Cardiac muscle cell (in vitro differentiated cells and primary cell): ENCODE measurements at regions not wholly inside any gene's neighbourhood (a gene's known extent, or its start where the extent isn't known, plus 50 kb on each side); places are given as distances from the start of the nearest gene placed in this dataset.

Experiments
- DNase-seq, 2 donors: peaks; one replicate each; pipeline versions ENCODE4 v3.0.0 to v3.0.0-alpha.2; 2010 to 2017; ENCODE audit warnings: low read depth in 1 of 2, low spot score in 1 of 2
- H3K27ac ChIP-seq: fragments of 200-600 bp; sonication (generic); 2 replicates; pipeline ENCODE4 v1.5.1; 2016
- H3K27me3 ChIP-seq: fragments of 200-600 bp; sonication (generic); 2 replicates; pipeline ENCODE4 v1.6.0; 2016; ENCODE audit warnings: control low read depth
- H3K36me3 ChIP-seq: fragments of 200-600 bp; sonication (generic); 2 replicates; pipeline ENCODE4 v1.5.1; 2016; ENCODE audit warnings: control low read depth
- H3K4me1 ChIP-seq: fragments of 200-600 bp; sonication (generic); 2 replicates; pipeline ENCODE4 v1.8.1; 2017; ENCODE audit warnings: low read depth, mild to moderate bottlenecking, mixed run types
- H3K4me3 ChIP-seq: fragments of 200-600 bp; sonication (generic); 2 replicates; pipeline ENCODE4 v1.5.1; 2016; ENCODE audit warnings: mild to moderate bottlenecking
- H3K9me3 ChIP-seq: fragments of 200-600 bp; sonication (generic); 2 replicates; pipeline ENCODE4 v1.5.1; 2017; ENCODE audit warnings: low read depth, mild to moderate bottlenecking, control low read depth
- TF ChIP-seq, protein P1 (sequence below): IDR thresholded peaks from 2 replicates; pipeline ENCODE4 v1.5.1; 2012; ENCODE audit warnings: low read depth, mild to moderate bottlenecking, low read length

DNA sequence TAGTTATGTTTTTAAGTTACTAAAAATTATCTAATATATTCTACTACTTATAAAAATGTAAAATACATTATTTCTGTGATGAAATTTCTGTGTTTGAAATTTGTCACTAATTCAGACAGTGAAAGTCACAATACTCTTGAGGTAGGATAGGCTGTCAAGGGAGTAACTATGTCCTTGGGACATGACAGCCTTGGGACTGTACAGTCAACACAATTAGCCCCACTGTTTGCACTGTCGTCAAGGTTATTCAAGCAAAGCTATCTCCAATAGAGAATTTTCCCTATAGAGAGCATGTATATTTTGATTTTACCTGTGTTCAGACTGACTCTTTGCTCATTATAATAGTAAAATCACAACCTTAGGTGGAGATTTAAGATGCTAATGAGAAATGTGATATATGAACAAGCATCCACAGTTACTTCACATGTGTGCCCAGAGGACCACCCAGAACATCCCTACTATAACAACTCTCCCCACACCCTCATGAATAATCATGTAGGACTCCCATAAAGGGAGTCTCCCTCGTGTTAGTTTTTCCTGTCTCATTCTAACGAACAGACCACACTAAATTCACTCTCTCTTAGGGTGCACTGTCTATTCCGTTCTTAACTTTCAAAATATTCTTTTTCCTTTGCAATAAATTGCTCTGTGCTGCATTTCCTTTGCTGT is 1476.3 kb upstream of the CADM2 start:
- Histone ChIP-seq H3K9me3 (no peaks in the 10 kb centered on the region), H3K27me3 (no peaks in the 10 kb centered on the region), H3K4me1 (no peaks in the 10 kb centered on the region), H3K4me3 (no peak overlapping the region), H3K36me3 (no peaks in the 10 kb centered on the region), H3K27ac (no peak overlapping the region)
- no peak for DNase-seq
- TF ChIP-seq, protein P1, sequence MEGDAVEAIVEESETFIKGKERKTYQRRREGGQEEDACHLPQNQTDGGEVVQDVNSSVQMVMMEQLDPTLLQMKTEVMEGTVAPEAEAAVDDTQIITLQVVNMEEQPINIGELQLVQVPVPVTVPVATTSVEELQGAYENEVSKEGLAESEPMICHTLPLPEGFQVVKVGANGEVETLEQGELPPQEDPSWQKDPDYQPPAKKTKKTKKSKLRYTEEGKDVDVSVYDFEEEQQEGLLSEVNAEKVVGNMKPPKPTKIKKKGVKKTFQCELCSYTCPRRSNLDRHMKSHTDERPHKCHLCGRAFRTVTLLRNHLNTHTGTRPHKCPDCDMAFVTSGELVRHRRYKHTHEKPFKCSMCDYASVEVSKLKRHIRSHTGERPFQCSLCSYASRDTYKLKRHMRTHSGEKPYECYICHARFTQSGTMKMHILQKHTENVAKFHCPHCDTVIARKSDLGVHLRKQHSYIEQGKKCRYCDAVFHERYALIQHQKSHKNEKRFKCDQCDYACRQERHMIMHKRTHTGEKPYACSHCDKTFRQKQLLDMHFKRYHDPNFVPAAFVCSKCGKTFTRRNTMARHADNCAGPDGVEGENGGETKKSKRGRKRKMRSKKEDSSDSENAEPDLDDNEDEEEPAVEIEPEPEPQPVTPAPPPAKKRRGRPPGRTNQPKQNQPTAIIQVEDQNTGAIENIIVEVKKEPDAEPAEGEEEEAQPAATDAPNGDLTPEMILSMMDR = no peak

DNA sequence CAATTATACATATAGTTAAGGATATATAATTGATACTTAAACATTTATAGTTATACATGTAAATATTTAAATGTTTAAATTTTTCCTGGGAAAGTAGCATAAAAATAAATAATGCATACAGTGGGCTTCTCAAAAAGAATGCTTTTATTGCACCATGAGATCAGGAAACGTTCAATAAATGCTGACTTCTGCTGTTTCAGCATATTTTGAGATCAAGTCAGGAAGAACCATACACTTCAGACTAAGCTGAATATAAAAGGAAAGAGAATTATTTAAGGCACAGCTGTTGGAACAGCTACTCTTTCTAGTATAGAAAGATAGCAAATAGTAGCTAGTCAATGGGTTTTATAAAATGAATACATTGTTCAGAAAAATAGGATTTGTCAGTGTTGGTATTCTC is 1462.3 kb upstream of the CADM2 start:
- TF ChIP-seq, protein P1 = no peak
- no peaks in the 10 kb centered on the region for H3K4me1 ChIP-seq
- no peak overlapping the region for H3K4me3 ChIP-seq
- no peaks in the 10 kb centered on the region for H3K9me3 ChIP-seq
- H3K27me3 ChIP-seq = no peaks in the 10 kb centered on the region
- no peak for DNase-seq
- no peaks in the 10 kb centered on the region for H3K36me3 ChIP-seq
- H3K27ac ChIP-seq = no peak overlapping the region

DNA sequence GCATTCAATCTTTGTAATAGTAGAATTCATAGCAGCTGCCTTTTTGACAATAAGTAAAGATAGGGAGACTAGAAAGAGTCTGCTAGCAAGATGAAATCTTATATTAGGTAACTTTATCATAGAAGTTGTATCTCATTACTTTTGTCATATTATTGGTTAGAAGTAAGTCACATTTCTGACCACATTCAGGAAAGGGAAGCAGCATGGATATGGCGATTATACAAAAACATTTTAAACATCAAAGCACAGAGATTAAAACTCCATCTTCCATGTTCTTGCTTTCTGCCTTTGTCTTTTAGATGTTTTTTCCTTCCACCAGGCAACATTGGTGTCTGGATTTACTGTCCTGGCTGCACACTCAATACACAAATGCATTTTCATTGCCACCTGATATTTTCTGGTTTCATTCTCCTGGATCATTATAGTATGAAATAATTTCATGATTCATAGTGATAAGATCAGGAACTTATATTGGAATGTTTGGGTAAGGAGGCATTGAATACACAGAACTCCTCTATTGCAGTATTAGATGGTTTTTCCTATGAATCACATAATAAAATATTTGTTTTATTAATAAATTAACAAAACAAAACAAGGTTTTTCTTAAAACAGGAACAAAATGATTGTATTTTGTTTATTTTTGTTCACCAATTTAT is 1460.3 kb upstream of the CADM2 start:
- no peak for DNase-seq
- H3K27me3 ChIP-seq = no peaks in the 10 kb centered on the region
- no peaks in the 10 kb centered on the region for H3K4me1 ChIP-seq
- no peak overlapping the region for H3K27ac ChIP-seq
- H3K36me3 ChIP-seq = no peaks in the 10 kb centered on the region
- no peak overlapping the region for H3K4me3 ChIP-seq
- H3K9me3 ChIP-seq = no peaks in the 10 kb centered on the region
- TF ChIP-seq, protein P1 = no peak

DNA sequence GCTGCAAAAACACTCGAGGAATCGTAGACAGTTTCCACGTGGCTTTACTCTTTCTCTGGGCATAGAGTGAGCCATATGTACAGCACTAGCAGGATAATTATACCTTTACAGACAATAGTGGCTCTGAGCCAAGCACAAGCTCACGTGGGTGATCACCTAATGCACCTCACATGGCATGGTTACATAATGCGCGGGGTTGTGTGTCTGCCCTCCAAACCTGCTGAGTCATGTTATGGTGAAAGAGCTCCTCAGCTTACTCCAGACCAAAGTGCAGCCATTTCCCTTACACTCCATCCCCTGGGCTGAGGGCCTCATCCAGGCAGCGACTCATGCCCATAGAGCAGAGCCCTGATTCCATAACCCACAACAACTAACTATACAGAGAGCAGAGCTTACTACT is 1458.4 kb upstream of the CADM2 start:
- TF ChIP-seq, protein P1 = no peak

DNA sequence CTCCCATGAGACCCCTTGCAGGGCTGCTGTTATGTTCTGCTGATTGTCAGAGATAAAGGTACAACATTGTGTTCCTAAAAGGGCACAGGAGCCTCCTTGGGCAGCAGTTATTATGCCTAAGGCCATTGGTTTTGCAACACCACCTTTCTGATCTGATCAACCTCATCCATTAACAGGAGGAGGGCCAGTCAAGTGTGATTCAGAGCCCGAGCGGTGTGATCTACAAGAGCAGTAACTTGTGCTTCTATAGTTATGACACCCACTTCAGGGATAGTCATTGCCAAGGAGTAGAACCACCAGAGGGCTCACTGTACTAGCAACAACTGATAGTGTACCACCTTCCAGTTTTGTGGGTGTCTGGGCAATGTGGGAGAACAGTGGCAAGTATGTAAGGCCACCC is 1457.9 kb upstream of the CADM2 start:
- H3K36me3 ChIP-seq = no peaks in the 10 kb centered on the region
- H3K4me1 ChIP-seq = no peaks in the 10 kb centered on the region
- no peaks in the 10 kb centered on the region for H3K27me3 ChIP-seq
- DNase-seq = no peak
- H3K4me3 ChIP-seq = no peak overlapping the region
- TF ChIP-seq, protein P1 = no peak
- H3K27ac ChIP-seq = no peak overlapping the region
- no peaks in the 10 kb centered on the region for H3K9me3 ChIP-seq

More for the DNA sequence above, 1458.4 kb upstream of the CADM2 start:
- no peaks in the 10 kb centered on the region for H3K36me3 ChIP-seq
- no peak overlapping the region for H3K4me3 ChIP-seq
- H3K4me1 ChIP-seq = no peaks in the 10 kb centered on the region
- DNase-seq = no peak
- H3K27me3 ChIP-seq = no peaks in the 10 kb centered on the region
- H3K27ac ChIP-seq = no peak overlapping the region
- H3K9me3 ChIP-seq = no peaks in the 10 kb centered on the region
